NCI-H1105 (cell line): ENCODE measurements at regions not wholly inside any gene's neighbourhood (a gene's known extent, or its start where the extent isn't known, plus 50 kb on each side); places are given as distances from the start of the nearest gene placed in this dataset.
"Not testable (repeated sequence)": the region's sequence is repeated elsewhere in the genome, so short reads cannot be mapped to it uniquely, and the experiment has no call there.

Source experiments
- DNase-seq: peaks from one replicate; lab custom pipeline; 2025; lab: John Stamatoyannopoulos, UW

- DNase-seq: no peak
Measured at GRCh38 chr4:162943263-162943662, 223.4 kb downstream of the NAF1 start.

- no peak for DNase-seq
Measured at GRCh38 chr4:162938738-162939485, 227.8 kb downstream of the NAF1 start.

- DNase-seq: no peak
Measured at GRCh38 chr4:162935214-162935613, 231.5 kb downstream of the NAF1 start.

DNA sequence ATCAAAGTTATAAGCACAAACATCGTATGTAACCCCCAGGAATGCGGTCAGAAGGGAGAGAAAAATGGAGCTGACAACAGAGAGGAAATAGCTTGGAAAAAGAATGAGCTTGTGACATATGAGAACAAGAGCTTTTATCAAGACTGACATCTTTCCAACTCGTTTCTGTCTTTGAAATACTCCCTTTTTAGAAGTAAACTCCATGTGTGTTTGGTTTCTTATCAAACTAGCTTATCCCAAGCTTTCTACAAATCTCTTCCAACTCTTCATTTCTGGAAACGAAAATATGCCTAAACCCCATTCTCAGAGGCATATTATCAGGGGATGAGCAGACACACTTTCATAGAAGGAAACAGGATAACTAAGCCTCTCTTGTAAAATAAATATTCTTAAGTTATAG lies 235.4 kb downstream of the NAF1 start:
- no peak for DNase-seq

DNA sequence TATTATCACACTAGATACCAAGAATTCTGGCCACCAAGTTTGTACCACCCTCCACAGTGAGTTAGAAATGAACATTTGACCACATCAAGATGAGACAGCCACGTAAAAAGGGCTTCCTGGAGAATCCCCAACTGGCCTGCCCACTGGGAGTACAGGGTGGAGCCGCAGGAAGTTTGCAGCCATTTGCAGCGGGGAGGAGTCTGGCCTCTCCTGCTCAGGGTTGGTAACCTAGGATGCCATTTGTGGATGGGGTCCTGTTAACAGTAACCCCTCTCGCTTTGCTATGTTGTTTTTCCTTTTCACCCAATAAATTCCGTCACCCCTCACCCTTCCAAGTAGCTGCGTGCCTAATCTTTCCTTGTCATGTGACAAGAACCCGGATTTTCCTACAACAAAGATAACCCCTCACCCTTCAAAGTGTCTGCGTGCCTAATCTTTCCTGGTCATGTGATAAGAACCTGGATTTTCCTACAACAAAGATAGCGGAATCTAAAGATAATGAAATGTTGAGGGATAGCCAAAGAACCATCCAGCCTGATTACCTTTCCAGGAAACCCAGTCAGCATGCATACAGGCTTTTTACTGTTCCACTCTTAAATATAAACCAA lies 245.4 kb downstream of the NAF1 start:
- DNase-seq: no peak

DNA sequence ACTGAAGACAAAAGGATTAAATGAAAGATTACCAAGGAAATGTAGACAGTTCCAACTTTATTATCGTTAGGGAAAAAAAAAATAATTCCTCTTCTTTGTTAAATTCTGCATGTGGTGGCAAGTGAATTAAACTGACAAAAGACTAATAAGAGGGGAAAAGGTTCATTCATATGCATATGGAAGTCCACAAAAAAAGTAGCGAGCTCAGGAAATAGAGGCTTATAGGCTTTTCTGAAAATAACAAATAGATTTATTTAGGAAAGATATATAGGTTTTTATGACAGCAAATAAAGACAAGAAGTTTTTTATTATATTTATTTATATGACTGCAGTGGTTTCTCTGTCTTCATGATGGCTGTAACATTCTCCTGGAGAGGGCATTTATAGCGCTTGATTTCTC lies 246.0 kb downstream of the NAF1 start:
- no peak for DNase-seq

DNA sequence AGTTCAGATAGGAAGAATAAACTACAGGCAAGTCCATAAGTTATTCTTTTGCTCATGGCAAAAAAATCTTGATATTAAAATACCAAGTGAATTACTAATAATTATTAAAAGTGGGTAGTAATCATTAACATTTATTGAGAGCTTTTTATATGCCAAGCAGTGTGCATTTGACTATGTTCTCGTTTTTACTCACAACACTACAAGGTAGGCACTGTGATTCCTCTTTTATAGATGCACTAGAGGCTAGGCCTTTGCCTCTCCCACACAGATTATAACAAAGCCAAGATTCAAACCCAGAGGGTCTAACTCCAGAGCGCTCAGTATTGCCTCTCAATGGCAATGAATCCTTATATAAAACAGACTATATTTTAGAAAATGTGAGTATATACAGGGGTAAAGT lies 254.2 kb downstream of the NAF1 start:
- no peak for DNase-seq

DNA sequence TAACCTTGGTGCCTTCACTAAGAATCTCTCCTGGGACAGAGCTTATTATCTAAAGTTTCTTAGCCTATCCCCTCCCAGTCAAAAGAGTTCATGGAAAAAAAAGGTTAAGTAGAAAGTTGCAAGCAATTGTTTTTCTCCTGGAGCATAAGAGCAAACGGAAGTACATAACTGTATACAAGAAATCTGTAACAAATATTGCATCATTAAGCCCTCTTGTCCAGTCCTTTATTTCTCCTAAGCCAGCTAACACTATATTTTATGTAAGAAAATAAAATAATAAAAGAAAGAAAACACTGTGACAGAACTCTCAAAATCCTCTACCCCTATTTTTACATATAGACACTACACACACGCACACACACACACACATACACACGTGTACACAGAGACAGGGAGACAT lies 255.3 kb downstream of the NAF1 start:
- no peak for DNase-seq

DNA sequence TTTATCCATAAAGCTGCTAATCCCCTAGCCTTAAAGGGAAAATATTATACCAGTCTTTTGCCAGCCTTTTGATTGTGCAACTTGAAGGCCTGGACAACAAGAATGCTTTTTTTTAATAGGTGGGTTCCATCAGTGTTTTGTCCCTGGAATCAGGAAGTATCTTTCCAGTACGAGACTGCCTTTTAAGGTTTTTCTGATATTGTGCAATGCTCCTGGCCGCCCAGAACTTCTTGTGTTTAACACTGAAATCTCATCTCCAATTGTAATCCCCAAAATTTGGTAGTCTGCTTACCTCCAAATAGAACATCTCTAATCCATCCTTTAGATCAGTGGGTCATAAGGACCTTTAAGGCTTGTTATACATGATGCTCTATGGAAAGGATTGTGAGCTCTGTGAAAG lies 256.7 kb downstream of the NAF1 start:
- DNase-seq: no peak

- DNase-seq: no peak
Measured at GRCh38 chr4:162894387-162894786, 272.3 kb downstream of the NAF1 start.

DNA sequence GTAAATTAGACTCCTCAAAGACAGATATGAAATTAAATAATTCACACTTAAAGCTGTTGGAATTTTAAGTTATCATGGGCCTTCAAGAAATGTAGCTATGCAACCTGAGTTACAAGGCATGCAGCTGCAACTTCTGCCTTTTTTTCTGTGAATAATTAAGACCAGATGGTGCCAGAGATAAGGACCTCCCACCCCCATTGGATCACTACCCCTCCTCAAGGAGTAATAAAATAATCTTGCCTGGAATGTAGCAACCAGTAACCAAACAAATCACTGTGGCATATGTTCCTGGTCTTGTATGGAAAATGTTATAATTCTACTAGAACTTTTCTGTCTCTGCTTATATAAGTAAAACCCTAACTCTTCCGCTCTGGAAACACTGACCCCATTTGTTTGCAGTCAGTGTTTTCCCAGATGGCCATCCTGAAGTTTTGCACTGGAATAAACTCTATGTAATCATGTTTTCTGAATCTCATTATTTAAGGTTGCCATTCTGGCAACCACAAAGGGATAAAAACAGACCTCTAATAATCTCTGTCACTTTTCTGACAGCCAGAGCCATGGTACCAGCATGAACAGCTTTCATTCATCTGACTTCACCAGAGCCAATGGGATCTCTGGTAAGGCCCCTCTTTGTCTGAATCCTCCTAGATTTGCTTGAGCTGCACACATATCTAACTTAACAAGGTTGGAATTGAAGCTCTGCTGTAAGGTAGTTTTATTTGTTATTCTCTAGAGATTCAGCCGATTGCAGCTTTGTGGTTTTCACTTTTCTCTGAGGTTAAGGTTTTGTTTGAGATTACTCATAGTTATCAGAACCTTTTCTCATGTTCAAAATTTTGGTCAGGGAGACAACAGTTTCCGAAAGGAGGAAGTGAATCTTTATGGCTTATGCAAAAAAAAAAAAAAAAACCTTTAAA lies 274.6 kb downstream of the NAF1 start:
- DNase-seq: no peak

DNA sequence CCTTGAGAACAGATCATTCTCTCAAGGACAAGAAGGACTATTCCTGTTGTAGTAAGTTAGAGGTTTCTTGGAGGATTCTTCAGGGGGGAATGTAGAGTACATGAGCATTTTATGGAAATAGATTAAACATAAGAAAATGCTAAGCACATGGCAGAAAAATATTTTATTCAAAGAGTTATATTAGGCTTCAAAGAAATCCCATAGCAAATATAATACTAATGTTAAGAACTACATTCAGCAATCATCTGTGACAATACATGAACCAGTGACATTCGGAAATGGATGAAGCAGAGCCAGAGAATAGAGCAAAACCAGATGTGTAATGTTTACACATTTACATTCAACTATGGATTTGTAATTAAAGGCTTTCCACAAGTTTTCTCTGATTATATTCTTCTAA lies 288.6 kb downstream of the NAF1 start:
- DNase-seq: no peak

GRCh38 chr4:162874748-162875147 lies 291.9 kb downstream of the NAF1 start:
- DNase-seq: no peak

DNA sequence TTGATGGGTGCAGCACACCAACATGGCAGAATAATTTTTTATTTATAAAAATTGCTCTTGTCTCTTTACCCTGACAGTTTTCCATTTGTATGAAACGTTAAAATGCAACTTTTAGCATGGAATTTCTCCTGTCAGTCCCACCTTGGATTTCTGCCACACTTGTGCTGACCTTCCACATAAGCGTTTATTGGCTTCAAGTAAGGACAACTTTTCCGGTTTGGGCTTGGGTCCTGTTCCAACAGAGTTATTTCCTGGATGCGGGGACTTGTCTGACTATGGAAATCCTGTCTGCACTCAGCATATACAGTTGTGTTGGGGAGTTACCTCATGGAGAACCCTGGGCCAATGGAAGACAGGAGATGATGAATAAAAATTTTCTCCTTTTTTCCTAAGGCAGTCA lies 294.7 kb downstream of the NAF1 start:
- no peak for DNase-seq

DNA sequence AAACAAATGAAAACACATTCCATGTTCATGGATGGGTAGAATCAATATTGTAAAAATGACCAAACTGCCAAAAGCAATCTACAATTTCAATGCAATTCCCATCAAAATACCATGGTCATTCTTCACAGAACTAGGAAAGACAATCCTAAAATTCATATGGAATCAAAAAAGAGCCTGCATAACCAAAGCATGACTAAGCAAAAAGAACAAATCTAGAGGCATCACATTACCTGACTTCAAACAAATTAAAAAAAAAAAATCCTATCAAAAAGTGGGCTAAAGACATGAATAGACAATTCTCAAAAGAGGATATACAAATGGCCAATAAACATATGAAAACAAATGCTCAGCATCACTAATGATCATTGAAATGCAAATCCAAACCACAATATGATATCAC lies 297.5 kb downstream of the NAF1 start:
- no peak for DNase-seq

DNA sequence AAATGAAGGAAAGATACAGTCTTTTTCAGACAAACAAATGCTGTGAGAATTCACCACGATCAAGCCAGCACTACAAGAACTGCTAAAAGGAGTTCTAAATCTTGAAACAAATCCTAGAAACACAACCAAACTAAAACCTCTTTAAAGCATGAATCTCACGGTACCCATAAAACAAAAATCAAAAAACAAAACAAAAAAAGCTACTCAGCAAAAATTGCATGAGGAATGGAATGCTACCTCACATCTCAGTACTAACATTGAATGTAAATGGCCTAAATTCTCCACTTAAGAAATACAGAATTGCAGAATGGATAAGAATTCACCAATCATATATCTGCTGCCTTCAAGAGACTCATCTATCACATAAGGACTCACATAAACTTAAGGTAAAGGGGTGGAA lies 300.1 kb downstream of the NAF1 start:
- no peak for DNase-seq

DNA sequence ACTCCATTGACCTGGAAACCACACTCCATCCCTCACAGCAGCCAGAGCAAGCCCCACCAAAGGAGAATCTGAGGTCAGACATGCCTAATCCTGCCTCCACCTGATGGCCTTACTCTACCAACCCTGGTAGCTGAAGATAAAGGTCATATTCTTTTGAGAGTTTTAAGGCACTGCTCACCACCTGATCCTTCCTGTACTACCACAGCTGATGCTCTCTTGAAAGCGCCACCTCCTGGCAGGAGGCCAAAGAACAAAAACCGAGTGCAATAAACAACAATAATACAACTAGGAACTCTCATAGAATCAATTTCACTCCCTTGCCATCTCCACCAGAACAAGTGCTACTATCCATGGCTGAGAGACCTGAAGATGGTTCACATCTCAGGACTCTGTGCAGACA lies 301.6 kb downstream of the NAF1 start:
- DNase-seq: no peak

- no peak for DNase-seq
Measured at GRCh38 chr4:162853788-162854187, 312.9 kb downstream of the NAF1 start.

DNA sequence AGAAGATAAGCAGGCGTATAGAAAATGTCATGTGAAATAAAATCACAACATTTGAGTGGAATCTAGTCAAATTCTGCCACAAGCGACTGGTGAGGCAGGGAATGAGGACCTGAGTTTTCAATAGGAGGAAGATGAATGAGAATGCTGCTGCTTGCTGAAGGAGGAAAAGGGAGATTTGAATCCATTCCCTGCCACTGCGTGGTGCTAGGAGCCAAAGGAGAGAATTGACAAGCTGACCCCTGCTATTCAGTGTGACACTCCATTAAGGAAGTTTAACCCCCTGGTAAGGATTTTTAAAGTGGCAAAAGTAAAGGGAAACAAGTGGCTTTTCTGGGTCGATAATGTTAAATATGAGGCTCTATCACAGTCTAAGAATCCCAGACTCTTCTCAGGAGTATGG lies 314.0 kb downstream of the NAF1 start:
- peak; percentile 0 for DNase-seq

- DNase-seq: not testable (repeated sequence)
Measured at GRCh38 chr4:162851241-162851758, 315.4 kb downstream of the NAF1 start.

GRCh38 chr4:162849937-162850336 lies 316.8 kb downstream of the NAF1 start:
- DNase-seq: peak; percentile 56

DNA sequence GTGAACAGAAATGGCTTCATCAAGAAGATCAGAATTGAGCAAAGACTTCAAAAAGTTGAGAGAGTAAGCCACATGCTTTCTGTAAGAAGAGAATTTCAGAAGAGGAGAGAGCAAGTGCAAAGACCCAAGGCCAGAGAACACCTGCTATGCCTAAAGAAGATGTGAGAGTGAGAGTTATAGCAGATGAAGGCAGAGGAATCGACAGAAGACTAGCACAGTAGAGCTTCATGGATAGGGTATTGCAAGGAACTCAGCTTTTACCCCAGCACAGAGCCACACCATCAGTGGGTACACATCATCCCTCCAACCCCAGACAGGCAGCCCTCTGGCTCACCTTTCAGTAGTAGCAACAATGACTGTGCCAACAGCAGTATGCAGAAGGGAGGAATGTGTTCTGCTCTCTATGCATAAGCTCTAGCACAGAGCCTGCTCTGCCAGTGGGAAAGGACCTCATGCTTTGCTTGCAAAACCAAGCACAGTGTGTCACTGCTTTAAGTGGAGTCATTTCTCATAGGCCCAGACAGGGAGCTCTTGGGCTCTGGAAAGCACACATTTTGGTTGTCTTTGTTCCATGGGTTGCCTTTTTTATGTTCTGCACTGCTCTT lies 318.6 kb downstream of the NAF1 start:
- no peak for DNase-seq
